PC-9 (cell line): ENCODE measurements at regions not wholly inside any gene's neighbourhood (a gene's known extent, or its start where the extent isn't known, plus 50 kb on each side); places are given as distances from the start of the nearest gene placed in this dataset.

Experiments used
- EZH2 ChIP-seq: fragments of 200-600 bp; sonication (generic); IDR thresholded peaks from 2 replicates; pipeline ENCODE4 v1.8.0; 2017; ENCODE audit warnings: antibody characterized with exemption, low read depth
- TF ChIP-seq, protein P1 (sequence below): fragments of 200-600 bp; sonication (generic); conservative IDR thresholded peaks from 2 replicates; pipeline ENCODE4 v1.6.1; 2017; ENCODE audit warnings: mixed run types, antibody characterized with exemption, mild to moderate bottlenecking, moderate library complexity

DNA sequence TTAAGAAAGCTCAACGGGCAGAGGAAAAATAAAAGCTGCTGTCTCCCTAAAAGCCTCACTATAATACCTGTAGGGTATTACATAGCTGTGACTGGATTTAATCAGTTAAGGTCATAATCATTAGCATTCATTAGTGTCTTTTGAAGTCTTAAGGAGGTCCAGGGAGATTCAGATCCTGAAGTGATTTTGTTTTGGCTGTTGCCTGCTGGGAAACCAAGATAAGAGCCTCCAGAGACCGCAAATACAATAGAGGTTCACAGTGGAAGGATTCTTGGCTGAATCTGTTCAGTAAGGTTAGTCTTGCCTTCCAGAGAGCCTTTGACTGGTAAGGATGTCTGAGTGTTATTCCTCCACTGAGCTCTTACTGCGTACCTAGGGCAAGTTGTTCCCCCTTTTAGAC, 54.0 kb upstream of the TNFRSF19 start:
- TF ChIP-seq, protein P1, sequence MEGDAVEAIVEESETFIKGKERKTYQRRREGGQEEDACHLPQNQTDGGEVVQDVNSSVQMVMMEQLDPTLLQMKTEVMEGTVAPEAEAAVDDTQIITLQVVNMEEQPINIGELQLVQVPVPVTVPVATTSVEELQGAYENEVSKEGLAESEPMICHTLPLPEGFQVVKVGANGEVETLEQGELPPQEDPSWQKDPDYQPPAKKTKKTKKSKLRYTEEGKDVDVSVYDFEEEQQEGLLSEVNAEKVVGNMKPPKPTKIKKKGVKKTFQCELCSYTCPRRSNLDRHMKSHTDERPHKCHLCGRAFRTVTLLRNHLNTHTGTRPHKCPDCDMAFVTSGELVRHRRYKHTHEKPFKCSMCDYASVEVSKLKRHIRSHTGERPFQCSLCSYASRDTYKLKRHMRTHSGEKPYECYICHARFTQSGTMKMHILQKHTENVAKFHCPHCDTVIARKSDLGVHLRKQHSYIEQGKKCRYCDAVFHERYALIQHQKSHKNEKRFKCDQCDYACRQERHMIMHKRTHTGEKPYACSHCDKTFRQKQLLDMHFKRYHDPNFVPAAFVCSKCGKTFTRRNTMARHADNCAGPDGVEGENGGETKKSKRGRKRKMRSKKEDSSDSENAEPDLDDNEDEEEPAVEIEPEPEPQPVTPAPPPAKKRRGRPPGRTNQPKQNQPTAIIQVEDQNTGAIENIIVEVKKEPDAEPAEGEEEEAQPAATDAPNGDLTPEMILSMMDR = no peak
- TF ChIP-seq EZH2 = no peak
